Caki2 (cell line): ENCODE measurements at regions not wholly inside any gene's neighbourhood (a gene's known extent, or its start where the extent isn't known, plus 50 kb on each side); places are given as distances from the start of the nearest gene placed in this dataset.
"Not testable (repeated sequence)": the region's sequence is repeated elsewhere in the genome, so short reads cannot be mapped to it uniquely, and the experiment has no call there.

Experiments
- DNase-seq: peaks from one replicate; pipeline ENCODE4 v3.0.0-alpha.2; 2015; ENCODE audit warnings: low read depth
- in situ Hi-C: cut with HindIII; loops from 2 replicates; pipeline ENCODE4 v1.10.0; 2016; ENCODE audit warnings: low sequenced_read_pairs, low pct_unique_long_range_greater_than_20kb, mixed read lengths

DNA sequence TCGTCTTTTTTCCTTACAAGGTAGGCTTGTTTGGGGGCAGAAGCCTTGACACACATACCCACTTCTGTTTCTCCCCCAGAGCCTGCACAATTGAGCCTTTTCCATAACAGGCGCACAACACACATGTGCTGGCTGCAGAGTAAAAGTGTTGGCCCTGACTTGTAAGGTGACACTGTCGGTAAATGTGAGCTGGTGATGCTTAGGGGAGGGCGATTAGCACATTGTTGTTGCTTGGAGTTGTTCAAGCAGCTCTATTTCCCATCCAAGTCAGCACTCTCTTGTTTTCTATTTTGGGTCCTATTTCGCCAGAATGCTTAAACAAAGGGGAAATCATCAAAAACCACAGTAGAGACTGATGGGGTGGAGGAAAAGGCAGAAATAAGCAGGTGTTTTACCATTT, 51.9 kb upstream of the PTPRJ start:
- no peak for DNase-seq
- in situ Hi-C loops: no loop called here

DNA sequence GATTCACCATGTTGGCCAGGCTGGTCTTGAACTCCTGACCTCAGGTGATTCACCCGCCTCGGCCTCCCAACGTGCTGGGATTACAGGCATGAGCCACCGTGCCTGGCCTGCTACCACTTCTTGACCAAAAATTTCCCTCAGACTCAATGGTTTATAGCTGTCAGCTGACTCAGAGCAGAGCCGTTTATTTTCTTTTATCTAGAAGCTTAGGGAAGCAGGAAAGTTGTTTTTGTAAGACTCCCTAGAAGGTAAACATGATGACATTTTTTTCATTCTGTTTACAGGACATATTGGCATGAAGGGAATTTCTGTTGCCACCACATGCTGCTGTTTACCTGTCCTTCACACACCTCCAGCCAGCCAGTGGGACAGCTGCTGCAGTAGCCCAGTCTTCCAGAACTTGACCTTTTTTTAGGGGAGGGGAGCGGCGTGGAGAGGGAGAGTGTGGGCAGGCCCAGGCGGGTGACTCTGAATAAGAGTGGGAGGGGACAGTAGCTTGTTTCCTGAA, 56.1 kb upstream of the PTPRJ start:
- in situ Hi-C loops: no loop called here
- DNase-seq: peak; percentile 98

DNA sequence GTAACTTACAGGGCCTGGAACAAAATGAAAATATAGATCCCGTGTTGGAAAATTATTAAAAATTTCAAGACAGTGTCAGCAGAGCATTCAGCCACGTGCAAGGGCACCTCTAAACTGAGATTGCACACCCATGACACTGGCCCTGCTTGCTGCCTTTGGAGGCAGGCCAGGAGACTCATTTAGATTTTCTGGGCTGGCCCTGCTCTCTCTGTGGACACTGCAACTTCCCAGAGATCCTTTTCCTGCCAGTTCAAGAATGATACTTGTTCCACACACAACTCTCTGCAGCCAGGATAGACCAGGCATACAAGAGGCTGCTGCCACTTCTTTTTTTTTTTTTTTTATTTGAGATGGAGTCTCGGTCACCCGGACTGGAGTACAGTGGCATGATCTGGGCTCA, 56.7 kb upstream of the PTPRJ start:
- no peak for DNase-seq
- in situ Hi-C loops: no loop called here

DNA sequence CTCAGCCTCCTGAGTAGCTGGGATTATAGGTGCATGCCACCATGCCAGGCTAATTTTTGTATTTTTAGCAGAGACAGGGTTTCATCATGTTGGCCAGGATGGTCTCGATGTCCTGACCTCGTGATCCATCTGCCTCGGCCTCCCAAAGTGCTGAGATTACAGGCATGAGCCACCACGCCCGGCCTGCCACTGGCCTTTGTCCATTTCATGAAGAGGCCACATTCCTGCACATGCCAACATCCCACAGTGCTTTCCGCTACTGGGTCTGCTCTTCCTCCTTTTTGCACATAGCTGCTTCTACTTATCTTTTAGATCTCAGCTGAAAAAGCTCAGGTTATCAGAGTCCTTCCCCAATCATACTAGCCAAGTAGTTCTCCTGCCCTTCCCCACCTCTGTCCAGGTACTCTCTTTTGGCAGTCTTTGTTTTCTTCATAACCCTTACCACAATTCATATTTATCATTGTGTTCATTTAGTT, 59.2 kb upstream of the PTPRJ start:
- DNase-seq, in situ Hi-C loops: not testable (repeated sequence)

DNA sequence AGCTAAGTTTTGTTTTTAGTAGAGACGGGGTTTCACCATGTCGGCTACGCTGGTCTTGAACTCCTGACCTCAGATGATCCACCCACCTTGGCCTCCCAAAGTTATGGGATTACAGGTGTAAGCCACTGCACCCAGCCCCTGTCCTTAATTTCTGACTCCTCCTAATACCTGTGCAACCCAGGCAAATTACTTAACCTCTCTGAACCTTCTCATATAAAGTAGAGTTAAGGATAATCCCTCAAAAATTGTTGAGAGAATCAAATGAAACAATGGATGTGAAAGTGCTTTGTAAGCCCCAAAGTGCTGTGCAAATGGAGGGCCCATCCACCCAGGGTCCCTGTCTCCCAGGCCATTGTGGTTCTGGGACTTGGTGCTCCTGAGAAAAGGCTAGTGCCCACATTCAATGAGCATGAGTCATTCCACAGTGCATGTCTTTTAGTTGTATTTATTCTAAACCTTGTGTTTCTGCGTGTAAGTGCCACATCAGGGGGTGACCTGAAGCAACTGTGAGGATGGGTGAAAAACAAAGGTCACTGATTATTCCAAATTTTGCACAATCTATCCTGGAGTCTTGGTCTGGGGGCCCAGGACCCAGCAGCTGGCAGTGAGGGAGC, 61.4 kb upstream of the PTPRJ start:
- in situ Hi-C loops: no loop called here
- peak; percentile 59 for DNase-seq

DNA sequence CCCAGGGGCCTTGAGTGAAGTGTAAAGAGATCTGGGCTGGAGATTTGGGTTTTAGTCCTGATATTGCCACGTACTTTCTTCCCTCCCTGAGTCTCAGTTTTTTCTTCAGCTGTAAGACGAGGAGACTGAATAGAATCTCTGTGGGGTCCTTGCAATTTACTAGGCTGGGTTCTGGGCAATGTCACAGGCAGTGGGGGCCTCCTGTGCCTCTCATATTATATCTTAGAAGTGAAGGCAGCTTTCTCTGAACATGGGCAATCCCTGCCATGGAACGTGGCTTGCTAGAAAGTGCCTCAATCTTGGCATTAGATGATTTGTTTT, 62.0 kb upstream of the PTPRJ start:
- in situ Hi-C loops: no loop called here
- no peak for DNase-seq

DNA sequence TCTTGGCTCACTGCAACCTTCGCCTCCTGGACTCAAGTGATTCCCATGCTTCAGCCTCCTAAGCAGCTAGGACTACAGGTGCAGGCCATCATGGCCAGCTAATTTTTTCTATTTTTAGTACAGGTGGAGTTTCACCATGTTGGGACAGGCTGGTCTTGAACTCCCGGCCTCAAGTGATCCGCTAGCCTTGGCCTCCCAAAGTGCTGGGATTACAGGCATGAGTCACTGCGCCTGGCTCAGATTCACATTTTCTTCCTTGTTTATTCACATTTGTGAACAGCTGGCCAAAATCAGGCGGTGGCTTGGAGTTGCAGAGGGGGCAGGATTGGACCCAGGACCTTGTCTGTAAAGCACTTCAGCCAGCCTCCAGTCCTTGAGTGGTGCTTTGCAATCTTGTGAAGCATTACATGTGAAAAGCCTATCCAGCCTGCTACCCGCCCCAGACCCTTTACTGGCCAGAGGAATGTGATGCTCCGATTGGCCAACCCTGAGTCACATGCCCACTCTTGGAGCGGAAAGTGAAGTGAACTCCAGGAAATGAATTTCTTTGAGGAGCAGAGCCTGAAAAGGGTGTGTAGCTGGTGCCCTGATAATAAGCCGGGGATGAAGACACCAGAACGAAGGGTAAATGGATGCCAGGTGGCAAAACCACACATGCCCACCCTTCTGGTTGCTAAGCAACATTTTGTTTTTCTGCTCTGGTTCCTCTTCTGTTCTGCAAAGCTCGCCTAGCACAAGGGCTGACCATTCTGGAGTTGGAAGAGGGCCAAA, 62.6 kb upstream of the PTPRJ start:
- DNase-seq: peak; percentile 97
- in situ Hi-C loops: no loop called here

DNA sequence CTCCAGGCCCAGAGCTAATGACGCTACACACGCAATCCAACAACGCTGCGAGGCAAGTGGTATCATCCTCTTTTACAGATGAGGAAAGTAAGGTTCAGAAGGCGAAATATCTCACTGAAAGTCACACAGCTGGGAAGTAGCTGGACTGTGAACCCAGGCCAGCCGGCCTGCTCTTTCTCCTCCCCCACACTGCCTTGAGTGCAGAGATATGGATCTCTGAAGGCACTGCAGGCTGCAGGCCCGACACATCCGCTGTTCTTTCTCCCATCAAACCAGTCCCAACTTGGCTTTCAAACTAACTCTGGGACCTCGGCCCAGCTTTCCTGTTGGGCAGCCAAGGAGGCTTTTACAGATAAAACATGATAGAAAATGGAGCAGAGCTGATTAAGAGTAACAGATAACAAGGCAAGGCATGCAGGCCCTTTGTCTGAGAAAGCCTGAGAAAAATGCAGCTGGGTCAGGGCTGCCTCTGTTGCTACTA, 64.0 kb upstream of the PTPRJ start:
- in situ Hi-C loops: no loop called here
- no peak for DNase-seq

DNA sequence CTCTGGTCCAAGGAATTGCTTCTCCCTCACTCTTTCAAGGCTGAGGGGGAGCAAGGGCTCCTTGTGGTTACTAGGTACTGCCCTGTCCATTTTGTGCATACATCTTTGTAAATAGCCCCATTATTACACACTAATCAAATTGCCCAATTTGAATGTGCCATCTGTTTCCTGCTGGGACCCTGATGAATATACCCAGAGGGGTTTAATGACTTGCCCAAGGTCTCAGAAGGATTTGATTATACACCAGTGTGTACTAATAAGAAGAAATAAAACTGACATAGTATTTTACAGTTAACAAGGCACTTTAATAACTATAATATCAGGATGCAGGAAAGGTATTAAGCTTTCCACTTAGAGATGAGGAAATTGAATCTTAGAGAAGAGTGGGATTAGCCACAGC, 64.6 kb upstream of the PTPRJ start:
- in situ Hi-C loops: no loop called here
- DNase-seq: no peak

DNA sequence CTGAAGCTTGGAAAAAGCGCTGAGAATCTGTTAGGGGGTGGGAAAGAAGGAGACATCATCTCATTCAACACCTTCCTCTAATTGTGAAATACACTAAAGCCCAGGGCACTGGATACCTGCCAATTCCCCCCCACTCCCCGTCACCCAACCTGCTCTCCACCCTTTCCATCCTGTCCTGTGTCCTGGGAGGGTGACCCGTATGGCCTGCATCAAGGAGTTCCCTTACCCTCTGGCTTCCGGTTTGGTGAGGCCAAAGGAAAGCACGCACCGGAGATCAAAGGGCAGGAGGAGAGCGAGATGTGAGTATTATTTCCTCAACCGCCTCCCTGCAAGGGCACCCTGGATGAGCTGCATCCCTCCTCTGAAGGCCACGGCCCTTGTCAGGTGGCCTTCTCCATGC, 65.0 kb upstream of the PTPRJ start:
- in situ Hi-C loops: no loop called here
- no peak for DNase-seq

DNA sequence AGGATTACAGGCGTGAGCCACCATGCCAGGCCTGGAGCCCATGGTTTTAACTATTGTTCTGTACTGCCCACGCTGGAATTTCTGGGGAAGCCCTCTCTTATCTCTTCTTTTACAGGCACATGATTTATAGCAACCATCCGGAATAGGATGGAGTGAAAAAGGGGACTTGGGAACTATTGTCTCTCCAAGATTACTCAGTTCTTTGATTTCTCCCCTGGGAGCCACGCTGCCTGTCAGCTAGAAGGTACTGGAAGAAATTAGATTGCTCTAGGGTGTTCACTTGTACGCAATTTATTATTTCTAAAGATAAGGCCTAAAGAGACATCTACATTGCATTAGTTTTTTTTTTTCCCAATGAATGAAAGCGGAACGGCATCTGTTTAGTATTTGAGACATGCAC, 65.6 kb upstream of the PTPRJ start:
- no peak for DNase-seq
- in situ Hi-C loops: no loop called here

DNA sequence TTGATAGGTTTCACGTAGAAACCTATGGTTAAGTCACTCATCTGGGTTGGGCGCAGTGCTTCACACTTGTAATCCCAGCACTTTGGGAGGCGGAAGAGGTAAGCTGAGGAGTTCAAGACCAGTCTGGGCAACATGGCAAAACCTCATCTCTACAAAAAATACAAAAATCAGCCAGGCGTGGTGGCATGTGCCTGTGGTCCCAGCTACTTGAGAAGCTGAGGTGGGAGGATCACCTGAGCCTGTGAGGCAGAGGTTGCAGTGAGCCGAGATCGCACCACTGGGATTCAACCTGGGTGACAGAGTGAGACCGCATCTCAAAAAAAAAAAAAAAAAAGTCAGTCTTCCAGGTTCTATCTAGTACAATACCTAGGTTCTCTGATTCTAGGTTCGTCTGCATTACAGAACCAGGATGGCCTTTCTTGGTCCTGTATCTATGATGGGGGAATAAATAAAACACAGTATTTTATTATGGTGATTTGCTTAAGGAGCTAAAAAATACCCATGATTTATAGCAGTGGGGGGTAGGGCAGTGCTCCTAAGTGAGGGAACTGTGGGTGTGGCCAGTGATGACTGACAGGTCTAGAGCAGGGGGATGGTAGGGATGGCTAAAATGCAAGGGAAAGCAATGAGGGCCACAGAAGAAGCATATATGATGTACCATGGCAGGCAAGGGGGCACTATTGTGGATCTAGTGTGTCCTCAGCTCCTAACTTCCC, 65.5 kb upstream of the NUP160 start:
- in situ Hi-C loops: no loop called here
- no peak for DNase-seq

DNA sequence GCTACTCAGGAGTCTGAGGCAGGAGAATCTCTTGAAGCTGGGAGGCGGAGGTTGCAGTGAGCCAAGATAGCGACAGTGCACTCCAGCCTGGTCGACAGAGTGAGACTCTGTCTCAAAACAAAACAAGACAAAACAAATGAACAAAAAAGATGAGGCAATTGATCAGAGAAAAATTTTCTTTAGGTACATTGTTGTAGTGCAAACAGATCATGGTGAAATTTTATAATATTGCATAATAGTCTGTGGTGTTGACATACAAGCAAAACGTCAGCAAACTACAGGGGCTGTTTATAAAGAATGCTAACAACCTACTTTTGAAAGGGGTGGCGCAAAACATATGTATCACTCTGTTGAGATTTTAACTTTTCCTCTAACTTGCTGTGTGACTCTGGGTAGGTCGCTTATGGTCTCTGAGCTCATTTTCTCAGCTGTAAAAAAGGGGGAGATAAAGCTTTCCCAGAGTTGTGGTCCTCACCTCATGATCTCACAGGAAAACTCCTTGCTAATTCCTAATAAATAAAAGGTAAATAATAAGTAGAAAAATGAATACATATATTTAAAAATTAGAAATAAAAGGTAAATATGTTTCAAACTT, 64.8 kb upstream of the NUP160 start:
- no peak for DNase-seq
- in situ Hi-C loops: no loop called here

DNA sequence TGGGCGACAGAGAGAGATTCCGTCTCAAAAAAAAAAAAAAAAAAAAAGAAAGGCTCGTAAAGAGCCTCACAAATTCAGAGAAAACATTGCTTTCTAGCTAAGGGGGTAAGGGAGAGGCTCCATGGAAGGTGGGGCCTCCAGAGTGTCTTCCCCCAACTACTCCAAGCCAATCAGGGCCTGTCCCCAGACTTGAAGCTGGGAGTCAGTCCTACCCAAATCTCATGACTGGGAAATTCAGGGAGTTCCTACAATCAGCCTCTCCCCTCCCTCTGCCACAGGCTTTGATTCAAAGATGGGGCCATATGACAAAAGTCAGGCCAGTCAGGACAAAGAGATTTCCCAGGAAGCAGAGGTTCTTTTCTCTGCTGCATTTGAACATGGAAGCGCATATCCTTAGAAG, 63.0 kb upstream of the NUP160 start:
- no peak for DNase-seq
- in situ Hi-C loops: no loop called here

DNA sequence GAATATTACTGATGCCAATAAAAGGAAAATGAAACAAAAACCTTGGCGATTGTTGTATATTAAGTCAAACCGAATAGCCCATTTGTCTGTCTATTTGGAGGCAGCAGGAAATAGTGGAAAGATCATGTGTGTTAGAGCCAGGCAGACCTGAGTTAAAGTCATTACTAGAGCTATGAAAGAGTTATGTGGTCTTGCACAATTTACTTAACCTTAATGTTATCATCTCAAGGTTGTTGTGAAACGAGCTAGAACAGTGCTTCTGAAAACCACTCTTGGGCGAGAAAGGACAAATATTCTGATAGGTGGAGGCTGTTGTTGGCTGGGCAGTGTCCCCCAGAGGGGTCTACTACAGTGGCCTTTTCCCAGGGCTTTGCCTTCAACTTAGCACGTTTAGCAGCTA, 60.0 kb upstream of the NUP160 start:
- no peak for DNase-seq

DNA sequence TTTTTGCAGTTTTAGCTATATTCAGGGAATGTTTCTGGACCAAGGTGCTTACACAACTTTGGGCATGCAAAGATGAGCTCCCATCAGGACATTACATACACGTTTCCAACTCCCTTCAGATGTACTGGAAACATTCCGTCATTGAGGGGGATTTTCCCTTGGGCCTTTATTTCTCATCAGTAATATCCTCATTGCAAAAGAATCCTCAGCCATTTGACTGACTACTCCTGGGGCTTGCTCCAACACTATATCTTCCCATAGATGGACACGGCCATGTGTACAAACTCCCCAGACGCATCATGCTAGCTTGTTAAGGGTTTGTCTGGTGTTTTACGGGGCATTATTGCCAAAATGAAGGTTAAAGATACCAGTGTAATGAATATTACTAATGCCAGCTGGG, 59.3 kb upstream of the NUP160 start:
- no peak for DNase-seq

More for the DNA sequence above, 60.0 kb upstream of the NUP160 start:
- in situ Hi-C loops: no loop called here

DNA sequence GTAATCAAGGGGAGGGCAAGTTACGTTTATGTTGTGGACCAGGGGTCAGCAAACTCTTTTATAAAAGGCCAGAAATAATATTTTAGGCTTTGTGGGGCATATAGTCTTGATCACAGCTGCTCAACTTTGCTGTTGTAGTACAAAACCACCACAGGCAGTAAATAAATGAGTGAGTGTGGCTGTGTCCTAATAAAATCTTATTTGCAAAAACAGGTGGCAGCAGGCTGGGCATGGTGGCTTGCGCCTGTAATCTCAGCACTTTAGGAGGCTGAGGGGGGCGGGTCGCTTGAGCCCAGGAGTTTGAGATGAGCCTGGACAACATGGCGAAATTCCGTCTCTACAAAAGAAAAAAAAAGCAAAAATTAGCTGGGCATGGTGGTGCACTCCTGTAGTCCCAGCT, 57.9 kb upstream of the NUP160 start:
- DNase-seq: no peak
- in situ Hi-C loops: no loop called here

More for the DNA sequence above, 59.3 kb upstream of the NUP160 start:
- in situ Hi-C loops: no loop called here

DNA sequence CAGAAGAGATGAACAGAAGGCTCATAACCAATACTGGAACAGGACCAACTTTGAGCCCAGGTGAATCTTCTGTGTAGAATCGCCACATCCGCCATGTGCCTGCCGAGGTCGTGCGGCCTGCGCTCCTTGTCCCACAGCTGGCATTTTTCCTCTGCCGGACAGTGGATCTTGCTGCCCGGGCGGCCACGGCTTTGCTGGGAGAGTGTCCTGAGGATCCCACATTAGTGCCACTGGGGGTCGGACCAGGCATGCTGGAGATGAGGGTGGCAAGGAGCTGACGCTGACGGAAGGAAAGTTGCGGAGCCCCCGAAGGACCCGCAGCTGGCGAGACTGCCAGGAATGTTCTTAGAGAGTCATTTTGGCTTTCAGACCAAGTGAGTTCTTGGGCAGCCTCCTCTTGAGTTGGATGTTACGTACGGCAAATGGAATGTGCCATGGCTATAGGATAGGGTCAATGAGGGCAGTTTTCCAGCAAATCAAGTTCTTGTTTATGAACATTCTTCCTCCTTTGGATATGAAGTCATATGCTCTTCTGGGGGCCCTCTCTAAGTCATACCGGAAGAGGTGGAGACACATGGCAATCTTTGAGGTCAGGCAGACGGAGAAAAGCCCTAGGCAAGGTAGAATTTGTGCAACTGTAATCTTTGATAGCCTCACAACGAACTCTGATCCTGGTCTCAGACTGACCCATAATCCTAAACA, 57.4 kb upstream of the NUP160 start:
- DNase-seq: no peak

More for the DNA sequence above, 57.4 kb upstream of the NUP160 start:
- in situ Hi-C loops: no loop called here
